ENCODE measurements at regions not wholly inside any gene's neighbourhood (a gene's known extent, or its start where the extent isn't known, plus 50 kb on each side); places are given as distances from the start of the nearest gene placed in this dataset.

- DNase-seq (ENCODE audit: low spot score): no peak
- intact Hi-C loops (cut with DNase I): no loop called here
Measured at GRCh38 chr11:104487046-104487806, 323.3 kb upstream of the PDGFD start.

GRCh38 chr11:104484804-104485554 is 321.0 kb upstream of the PDGFD start:
- no peak for DNase-seq (ENCODE audit: low spot score)
- intact Hi-C loops (cut with DNase I): no loop called here

- intact Hi-C loops (cut with DNase I): no loop called here
- no peak for DNase-seq (ENCODE audit: low spot score)
Measured at GRCh38 chr11:104476898-104477297, 313.0 kb upstream of the PDGFD start.

- DNase-seq (ENCODE audit: low spot score): no peak
- intact Hi-C loops (cut with DNase I): no loop called here
Measured at GRCh38 chr11:104476454-104476853, 312.5 kb upstream of the PDGFD start.

- no peak for DNase-seq (ENCODE audit: low spot score)
- intact Hi-C loops (cut with DNase I): no loop called here
Measured at GRCh38 chr11:104467404-104467803, 303.5 kb upstream of the PDGFD start.

DNA sequence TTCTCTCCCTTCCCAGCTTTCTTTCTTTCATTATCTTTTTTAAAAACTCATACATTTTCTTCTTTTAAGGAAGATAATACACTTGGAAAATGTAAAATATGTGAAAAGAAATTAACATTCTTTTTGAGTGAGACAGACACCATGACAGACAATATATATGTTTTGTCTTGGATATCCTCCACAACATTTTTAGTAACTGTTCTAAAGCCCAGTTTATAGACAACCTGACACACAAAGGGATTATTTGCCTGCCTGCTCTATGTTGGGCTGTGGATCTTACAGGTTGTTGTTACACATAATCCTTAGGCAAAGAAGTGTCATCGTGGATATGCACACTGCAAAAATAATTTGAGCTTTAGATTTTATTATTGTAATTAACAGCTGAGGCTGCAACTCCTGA is 301.4 kb upstream of the PDGFD start:
- DNase-seq (ENCODE audit: low spot score): no peak
- intact Hi-C loops (cut with DNase I): no loop called here

GRCh38 chr11:104464691-104465090 is 300.7 kb upstream of the PDGFD start:
- no peak for DNase-seq (ENCODE audit: low spot score)
- intact Hi-C loops (cut with DNase I): no loop called here

GRCh38 chr11:104462341-104462740 is 298.4 kb upstream of the PDGFD start:
- intact Hi-C loops (cut with DNase I): no loop called here
- DNase-seq (ENCODE audit: low spot score): no peak

- intact Hi-C loops (cut with DNase I): no loop called here
- DNase-seq (ENCODE audit: low spot score): no peak
Measured at GRCh38 chr11:104451197-104451893, 287.4 kb upstream of the PDGFD start.

DNA sequence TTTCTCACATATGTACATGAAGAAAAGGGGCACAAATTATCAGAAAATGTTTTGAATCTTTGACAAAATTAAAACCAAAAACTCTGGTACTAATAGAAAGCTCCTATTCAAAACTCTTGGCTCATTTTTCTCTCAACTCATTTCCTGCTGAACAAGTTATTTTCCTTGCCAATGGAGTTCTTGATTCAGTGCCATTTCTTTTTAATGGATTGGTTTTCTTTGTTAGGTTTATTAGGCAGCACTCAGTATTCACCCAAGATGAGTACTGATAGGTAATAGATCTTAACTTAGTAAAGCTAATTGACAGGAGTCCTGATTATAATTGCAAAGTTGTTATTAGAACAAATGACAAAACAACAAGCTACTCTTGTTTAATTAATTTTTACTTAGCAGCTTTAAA is 279.4 kb upstream of the PDGFD start:
- intact Hi-C loops (cut with DNase I): no loop called here
- DNase-seq (ENCODE audit: low spot score): no peak

GRCh38 chr11:104442321-104442720 is 278.4 kb upstream of the PDGFD start:
- no peak for DNase-seq (ENCODE audit: low spot score)
- intact Hi-C loops (cut with DNase I): no loop called here

DNA sequence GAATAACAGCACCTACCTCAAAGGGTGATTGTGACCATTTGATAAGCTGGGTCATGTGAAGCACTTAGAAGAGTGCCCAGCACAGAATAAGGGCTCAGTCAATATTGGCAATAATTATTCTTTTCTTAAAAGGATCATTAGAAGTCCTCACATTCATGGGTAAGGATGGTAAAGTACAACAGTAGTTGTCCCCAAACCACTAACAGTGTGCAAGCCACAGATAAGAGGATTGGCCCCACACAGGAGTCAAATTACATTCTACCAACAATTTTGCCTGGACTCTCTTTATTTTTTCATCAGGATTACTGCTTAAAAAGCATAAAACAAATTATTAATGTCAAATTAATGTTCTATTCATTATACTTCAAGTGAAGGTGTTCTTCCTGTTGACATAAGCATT is 271.5 kb upstream of the PDGFD start:
- intact Hi-C loops (cut with DNase I): loop anchor here in 1 of 2 donors (5.0 kb wide), 1 partner anchor 782 kb away; no protein-coding TSS in a partner anchor
- DNase-seq (ENCODE audit: low spot score): no peak

GRCh38 chr11:104433751-104434150 is 269.8 kb upstream of the PDGFD start:
- intact Hi-C loops (cut with DNase I): no loop called here
- no peak for DNase-seq (ENCODE audit: low spot score)

DNA sequence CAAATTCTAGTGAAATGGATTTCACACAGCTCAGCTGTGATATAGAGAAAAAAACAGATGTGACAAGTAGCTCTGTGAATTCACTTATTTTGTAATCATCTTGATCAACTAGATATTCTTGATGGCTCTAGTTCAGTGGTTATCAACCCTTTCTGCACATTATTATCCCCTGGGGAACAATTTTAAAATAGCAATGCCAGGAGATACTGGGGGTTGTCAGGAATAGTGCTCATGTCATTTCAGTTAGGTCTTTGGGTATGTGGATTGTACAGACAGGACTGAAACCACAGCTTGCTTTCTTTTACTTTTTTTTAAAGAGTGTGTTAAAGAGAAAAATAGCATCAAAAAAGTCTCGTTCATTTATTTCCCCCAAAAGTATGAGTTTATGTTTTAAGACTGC is 269.0 kb upstream of the PDGFD start:
- DNase-seq (ENCODE audit: low spot score): no peak
- intact Hi-C loops (cut with DNase I): no loop called here

DNA sequence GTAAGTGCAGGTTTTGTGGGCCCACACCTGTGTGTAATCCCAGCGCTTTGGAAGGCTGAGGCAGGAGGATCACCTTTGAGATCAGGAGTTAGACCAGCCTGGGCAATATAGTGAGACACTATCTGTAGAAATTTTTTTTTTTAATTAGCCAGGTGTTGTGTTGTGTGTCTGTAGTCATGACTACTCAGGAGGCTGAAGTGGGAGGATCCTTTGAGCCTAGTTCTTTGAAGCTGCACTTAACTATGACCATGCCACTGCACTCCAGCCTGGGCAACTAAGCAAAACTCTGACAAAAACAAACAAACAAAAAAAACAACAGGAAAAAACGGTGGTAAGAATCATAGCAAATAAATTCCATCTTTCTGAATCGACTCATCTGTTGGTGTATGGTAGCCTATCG is 268.6 kb upstream of the PDGFD start:
- no peak for DNase-seq (ENCODE audit: low spot score)
- intact Hi-C loops (cut with DNase I): no loop called here

DNA sequence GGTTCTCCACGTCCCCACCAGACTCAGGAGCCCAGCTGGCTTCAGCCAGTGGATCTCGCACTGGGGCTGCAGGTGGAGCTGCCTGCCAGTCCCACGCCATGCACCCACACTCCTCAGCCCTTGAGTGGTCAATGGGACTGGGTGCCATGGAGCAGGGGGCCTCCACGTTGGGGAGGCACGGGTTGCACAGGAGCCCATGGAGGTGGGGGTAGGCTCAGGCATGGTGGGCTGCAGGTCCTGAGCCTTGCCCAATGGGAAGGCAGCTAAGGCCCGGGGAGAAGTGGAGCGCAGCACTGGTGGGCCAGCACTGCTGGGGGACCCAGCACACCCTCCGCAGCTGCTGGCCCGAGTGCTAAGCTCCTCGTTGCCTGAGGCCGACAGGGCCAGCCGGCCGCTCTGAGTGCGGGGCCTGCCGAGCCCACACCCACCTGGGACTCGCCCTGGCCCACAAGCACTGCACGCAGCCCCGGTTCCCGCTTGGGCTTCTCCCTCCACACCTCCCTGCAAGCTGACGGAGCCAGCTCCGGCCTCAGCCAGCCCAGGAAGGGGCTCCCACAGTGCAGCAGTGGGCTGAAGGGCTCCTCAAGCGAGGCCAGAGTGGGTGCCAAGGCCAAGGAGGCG is 258.5 kb upstream of the PDGFD start:
- intact Hi-C loops (cut with DNase I): no loop called here
- DNase-seq (ENCODE audit: low spot score): peak; percentile 78

GRCh38 chr11:104410336-104410735 is 246.4 kb upstream of the PDGFD start:
- no peak for DNase-seq (ENCODE audit: low spot score)
- intact Hi-C loops (cut with DNase I): no loop called here

DNA sequence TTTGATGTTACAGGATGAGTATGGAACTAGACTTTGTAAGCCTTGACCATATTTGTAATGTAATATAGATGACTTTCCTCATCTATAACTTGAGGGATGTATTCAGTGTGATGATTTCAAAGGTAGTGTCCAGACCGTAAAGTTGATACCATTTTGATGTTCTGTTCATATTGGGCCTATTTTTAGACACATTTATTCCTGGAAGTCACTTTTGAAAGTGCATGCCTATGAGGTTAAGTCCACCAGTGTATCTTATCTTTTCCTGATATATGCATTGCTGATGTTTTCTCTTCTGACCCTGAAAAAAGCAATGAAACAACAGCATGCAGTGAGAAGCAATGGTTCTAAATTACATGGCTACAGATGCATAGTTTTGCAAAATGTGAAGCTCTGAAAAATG is 244.7 kb upstream of the PDGFD start:
- intact Hi-C loops (cut with DNase I): no loop called here
- DNase-seq (ENCODE audit: low spot score): no peak

DNA sequence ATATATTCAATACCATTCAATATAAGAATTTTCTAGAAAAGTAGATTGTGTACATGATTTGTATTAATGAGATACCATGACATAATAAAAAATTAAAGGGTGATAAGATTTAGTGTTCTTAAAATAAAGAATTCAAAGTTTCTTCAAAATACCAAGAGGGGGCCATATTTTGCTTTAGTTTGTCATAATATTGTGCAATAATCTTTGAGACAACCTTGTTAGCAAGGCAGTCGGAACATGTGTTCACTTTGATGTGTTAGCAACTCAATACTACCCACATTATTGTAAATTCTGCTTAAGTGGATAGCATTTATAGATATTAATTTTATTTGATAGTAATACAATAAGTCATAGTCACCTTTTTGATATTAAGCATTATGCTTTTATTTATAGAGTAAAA is 241.3 kb upstream of the PDGFD start:
- intact Hi-C loops (cut with DNase I): no loop called here
- DNase-seq (ENCODE audit: low spot score): no peak
